Effector CD8-positive, alpha-beta T cell (primary cell): ENCODE measurements at regions not wholly inside any gene's neighbourhood (a gene's known extent, or its start where the extent isn't known, plus 50 kb on each side); places are given as distances from the start of the nearest gene placed in this dataset.

Experiments used
- DNase-seq: peaks from one replicate; lab custom pipeline; 2025; lab: John Stamatoyannopoulos, UW

- DNase-seq: no peak
Observed at GRCh38 chr18:78528411-78529258, 451.0 kb upstream of the SALL3 start.

DNA sequence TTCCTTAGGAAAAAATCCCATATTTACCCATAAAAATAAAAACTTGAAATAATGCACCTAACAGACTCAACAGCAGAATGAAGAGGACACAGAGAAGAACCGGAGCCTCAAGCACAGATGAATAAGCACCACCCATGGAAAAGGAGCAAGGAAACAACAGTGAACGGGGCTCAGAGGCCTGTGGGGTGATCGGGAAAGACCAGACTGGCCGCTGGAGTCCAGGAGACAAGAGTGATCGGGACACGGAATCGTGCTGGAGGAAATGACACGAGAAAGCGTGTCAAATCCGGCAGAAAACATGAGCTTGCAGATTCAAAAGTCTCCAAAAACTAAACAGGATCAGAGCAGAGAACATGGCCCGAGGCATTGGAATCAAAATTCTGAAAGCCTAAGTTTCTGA, 448.0 kb upstream of the SALL3 start:
- DNase-seq: no peak

- no peak for DNase-seq
Observed at GRCh38 chr18:78538669-78539440, 440.8 kb upstream of the SALL3 start.

DNA sequence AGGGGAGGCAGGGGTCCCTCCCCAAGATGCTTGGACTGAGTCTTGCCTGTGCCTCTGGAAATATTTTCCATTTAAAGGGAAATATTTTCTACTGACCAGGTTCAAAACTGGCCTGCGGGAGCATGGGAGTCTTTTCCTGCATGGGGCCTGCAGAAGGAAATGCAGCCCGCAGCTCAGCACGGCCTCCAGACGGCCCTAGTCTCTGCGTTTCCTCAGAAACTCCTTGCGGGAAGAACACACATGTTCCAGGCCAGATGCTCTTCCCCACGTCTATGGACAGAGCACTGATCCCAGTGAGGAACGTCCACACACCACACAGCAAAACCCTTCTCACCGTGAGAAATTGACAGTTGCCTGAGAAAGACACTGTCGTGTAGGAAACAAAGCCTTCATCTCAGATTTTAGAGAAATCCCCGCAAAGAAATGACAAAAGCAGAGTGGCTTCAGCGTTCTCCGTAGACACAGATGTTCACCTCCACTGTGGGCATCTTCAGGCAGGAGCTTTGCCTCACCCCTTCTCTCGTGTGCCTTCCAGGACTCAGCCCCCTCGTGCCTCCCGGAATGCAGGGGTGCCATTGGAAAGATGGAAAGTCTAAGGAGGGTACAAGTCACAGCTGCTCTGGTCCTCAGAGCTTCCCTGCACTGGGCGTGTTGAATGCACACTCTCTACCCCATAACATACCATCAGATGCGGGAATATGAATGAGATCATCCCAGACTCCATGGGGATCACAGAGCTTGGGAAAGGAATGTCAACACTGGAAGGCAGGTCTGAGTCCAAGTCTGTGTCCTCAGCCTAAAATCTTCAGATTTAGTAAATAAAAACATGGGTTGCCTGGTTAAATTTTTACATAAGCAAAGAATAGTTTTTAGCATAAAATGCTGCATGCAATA, 438.7 kb upstream of the SALL3 start:
- DNase-seq: no peak

- no peak for DNase-seq
Observed at GRCh38 chr18:78542204-78542603, 437.4 kb upstream of the SALL3 start.

DNA sequence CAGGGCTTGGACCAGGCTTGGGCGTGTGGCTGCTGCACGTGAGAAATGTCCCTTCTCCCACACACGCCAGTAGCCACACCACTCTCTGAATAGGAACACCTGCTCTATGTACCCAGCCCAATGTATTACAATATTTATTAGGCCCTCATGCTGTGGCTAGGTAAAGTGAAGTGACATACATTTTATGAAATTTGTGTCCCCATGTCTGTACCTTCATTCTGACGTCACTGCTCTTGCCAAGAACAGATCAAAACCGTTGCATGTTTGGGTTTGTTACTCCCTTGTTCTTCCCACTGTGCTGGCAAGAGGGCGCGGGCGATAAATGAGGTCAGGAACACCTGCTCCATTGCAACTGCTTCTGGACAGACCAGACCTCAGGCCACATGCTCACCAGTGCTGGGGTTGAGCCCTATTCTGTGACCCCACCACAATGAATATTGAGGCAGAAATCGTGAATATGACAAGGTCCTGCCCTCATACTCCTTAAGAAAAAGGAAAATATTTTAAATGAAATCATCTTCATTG, 436.4 kb upstream of the SALL3 start:
- no peak for DNase-seq

- no peak for DNase-seq
Observed at GRCh38 chr18:78546281-78546680, 433.3 kb upstream of the SALL3 start.

- no peak for DNase-seq
Observed at GRCh38 chr18:78547817-78548216, 431.8 kb upstream of the SALL3 start.

- DNase-seq: no peak
Observed at GRCh38 chr18:78548261-78549058, 431.2 kb upstream of the SALL3 start.

- DNase-seq: no peak
Observed at GRCh38 chr18:78549971-78550370, 429.6 kb upstream of the SALL3 start.

DNA sequence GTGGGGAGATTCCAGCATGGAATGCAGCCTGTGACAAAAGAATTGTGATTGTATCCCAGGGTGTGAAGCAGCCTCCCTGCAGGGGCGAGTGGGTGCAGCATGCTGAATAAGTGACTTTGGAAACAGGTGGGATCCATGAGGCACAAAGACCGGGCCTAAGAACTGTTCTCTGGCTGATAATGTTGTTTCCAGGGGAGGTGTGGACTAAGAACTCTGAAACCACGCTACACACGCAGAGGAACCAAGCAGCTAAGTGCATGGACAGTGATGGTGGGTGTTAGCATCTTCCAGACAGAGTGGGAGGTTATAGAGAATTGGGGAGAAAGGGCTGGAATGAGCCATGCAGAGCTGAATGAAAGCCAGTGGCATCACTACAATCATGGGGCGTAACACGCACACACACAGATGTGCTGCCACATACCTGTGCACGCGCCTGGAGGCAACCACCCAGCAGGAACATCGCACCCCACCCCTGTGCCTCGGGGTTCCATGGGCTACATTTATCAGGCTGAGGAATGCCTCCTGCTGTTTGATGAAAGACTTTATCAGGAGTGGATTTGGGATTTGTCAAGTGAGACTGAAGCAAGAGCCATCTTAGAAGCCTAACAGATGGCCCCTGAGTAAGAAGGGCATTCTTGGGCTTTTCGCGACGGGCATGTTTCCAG, 424.5 kb upstream of the SALL3 start:
- no peak for DNase-seq

- no peak for DNase-seq
Observed at GRCh38 chr18:78557371-78557770, 422.2 kb upstream of the SALL3 start.

DNA sequence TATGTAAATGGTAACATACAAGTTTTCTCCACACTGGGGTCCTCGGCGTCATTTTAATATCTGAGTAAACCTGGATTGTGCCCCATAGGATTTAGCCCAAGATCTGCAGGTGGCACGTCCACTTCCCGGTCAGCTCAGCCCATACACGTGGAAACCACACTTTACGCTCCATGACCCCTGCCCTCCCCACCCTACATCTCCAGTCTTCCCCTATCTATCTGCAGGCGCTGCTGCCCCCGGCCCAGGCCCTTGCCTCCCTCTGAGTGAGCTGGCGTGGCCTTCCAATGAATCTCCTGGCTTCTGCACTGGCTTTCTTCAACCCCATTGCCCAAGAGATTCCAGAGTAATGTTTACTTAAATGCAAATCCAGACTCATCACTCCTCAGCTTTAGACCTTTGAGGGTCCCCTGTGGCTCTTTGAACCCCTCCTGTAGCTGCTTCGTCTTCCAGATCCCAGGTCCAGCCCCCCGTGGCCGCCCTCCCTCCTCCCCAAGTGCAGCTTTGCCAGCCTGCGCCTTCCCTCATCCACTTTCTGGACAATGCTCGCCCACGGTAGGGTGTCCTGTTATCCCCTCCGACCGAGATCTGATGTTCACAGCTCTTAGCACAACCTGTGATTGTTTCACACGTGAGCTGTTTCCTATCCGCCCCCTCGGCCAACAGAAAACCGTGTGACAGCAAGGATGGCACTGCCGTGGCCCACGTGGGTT, 421.4 kb upstream of the SALL3 start:
- DNase-seq: no peak

DNA sequence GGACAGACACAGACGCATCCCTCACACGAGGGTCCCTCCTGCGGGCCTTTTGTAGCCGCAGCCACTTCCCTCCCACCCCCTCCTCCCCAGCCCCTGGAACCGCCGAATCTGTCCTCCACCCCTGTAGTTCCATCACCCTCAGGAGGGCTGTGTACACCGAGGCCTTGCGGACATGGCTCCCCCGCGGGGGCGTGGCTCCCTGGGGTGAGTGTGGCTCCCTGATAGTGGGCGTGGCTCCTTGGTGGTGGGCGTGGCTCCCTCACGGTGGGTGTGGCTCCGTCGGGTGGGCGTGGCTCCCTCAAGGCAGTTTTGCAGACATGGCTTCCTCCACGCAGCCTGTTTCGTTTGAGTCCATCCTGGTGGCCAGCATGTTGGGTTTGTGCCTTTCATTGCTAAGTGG, 420.7 kb upstream of the SALL3 start:
- DNase-seq: no peak

GRCh38 chr18:78559584-78559983, 420.0 kb upstream of the SALL3 start:
- no peak for DNase-seq

DNA sequence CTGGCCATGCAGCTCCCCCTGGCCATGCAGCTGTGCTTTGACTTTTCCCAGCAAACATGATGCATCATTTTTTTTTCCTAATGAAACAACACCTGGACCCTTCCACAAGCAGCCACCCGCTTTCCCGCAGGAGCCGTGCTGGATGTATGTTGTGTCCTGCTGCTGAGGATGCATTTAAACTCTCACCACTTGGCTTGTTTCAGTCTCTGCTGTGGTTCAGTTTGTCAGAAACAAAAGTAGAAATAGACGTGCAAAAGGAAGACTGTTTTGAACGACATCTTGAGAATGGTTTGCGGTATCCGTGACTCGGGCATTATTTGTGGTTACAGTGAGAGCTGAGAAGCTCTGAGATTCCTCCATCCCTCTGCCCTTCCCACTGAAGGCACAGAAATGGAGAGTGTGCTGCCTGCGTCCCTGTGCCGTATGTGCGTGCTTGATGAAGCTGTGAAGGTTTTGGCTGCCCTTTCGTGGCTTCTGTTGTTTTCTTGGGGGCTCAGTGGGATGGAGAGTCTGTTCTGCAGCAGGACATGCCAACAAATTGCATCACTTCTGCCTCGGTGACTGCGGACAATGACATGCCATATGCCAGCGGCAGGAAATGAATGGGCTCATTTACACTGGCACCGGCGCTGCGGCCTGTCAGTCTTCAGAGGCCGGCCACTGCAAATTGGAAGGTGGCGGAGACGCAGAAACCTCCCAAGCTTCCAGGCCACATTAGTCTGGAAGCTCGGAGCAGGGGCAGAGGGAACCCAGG, 417.7 kb upstream of the SALL3 start:
- no peak for DNase-seq

GRCh38 chr18:78562531-78562961, 417.1 kb upstream of the SALL3 start:
- no peak for DNase-seq

DNA sequence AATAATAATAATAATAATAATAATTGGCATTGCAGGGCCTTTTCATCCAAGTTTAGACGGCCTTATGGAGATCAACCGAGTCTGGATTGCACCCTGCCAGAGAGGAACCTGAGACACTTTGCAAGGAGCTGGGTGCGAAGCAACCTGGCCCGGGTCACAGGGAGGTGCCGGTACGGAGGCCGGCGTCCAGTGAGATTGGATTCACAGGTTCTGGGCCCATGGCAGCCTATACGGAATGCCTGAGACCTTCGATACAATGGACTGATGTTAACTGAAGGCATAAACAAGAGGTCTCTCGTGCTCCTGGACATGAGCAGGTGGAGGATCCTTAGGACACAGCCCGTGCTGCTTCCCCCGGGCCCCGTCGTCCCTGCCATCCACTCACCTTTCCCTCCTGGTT, 416.5 kb upstream of the SALL3 start:
- DNase-seq: no peak

DNA sequence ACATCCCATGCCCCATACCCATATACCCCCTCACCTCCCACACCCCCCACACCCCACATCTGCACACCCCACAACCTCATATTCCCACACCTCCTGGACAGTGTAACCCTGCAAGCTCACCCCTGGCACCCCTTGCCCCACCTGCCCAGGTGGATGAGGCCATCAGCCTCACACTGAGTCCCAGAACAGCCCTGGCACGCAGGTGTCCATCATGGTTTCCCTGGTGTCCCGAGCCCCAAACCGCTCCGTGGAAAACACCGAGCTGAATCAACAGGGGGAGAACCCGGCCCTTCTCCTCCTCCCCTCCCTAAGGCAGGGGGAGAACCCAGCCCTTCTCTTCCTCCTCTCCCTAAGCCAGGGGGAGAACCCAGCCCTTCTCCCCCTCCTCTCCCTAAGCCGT, 415.6 kb upstream of the SALL3 start:
- no peak for DNase-seq
